Activated naive CD8-positive, alpha-beta T cell treated with anti-CD3 and anti-CD28 coated beads, Interleukin-2, amount 50 U/mL, for 24 hours (primary cell): ENCODE measurements at regions not wholly inside any gene's neighbourhood (a gene's known extent, or its start where the extent isn't known, plus 50 kb on each side); places are given as distances from the start of the nearest gene placed in this dataset.

ENCODE experiments used
- ATAC-seq: fragments of 150-1000 bp; cut with Tn5 transposase; one replicate; pipeline ENCODE4 v1.10.0; 2021
- DNase-seq: peaks from one replicate; pipeline ENCODE4 v3.0.0; 2021
- H3K27ac Mint-ChIP-seq: one replicate; pipeline ENCODE4 v1.8.0; 2021; ENCODE audit warnings: mild to moderate bottlenecking, mixed read lengths
- H3K27me3 Mint-ChIP-seq: one replicate; pipeline ENCODE4 v1.8.0; 2021; ENCODE audit warnings: mixed read lengths
- H3K36me3 Mint-ChIP-seq: one replicate; pipeline ENCODE4 v1.8.0; 2021; ENCODE audit warnings: low read depth, mixed read lengths
- H3K4me1 Mint-ChIP-seq: one replicate; pipeline ENCODE4 v1.8.0; 2021; ENCODE audit warnings: mixed read lengths
- H3K4me3 Mint-ChIP-seq: one replicate; pipeline ENCODE4 v1.8.0; 2021; ENCODE audit warnings: mild to moderate bottlenecking, moderate library complexity, mixed read lengths
- H3K9me3 Mint-ChIP-seq: one replicate; pipeline ENCODE4 v1.8.0; 2021; ENCODE audit warnings: mixed read lengths

DNA sequence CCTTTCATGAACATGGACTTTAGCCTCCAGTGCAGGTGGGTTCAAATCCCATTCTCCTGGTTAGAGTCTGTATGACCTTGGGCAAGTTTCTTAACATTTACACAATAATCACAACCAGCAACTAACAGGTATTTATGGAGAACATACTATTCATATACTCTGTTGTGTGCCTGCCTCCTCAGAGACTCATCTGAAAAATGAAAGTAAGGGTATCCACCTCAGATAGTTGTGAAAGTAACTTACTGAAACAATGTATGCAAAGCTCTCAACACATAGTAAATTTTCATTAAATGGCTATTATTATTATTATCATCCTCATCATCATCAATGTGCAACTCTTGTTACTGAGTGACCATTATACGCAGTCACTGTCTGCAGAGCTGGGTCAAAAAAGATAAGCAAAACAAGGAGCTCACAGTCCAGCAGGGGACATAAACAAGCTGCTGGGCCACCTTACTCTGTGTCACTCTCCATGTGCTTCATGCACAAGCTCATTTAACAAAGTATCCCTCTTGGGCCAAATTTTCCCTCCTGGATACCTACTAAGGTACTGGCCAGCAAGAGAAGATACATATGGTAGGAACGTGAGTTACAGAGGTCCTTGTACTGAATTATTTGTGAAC, 70.9 kb upstream of the FNDC3A start:
- no peak overlapping the region for H3K4me3 Mint-ChIP-seq
- H3K4me1 Mint-ChIP-seq: peaks cover 2% of the 10 kb centered on the region
- no peak overlapping the region for H3K27ac Mint-ChIP-seq
- no peaks in the 10 kb centered on the region for H3K36me3 Mint-ChIP-seq
- no peak for DNase-seq
- no peaks in the 10 kb centered on the region for H3K9me3 Mint-ChIP-seq
- no peak for ATAC-seq
- H3K27me3 Mint-ChIP-seq: peaks cover 8% of the 10 kb centered on the region

DNA sequence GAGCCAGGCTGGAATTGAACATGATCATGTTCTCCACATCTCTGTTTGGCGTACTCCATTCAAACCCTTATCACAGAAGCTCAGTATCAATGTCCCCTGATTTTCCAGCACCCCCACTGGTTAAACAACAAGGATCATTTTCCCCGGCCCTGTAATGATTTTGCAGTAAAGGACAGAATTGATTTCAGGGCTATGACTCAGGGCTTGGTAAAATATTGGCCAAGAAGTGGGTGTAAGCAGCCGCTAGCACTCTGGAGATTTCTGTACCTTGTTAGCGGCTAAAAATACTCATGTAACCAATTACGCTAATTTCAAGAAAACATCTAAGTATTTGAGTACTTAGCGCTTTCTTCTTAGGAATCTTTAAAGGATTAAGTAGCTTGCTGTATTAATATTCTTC, 69.5 kb upstream of the FNDC3A start:
- Mint-ChIP-seq H3K4me1 (peaks cover 2% of the 10 kb centered on the region), H3K4me3 (no peak overlapping the region), H3K9me3 (no peaks in the 10 kb centered on the region), H3K36me3 (no peaks in the 10 kb centered on the region), H3K27ac (no peak overlapping the region), H3K27me3 (peaks cover 8% of the 10 kb centered on the region)
- ATAC-seq (no peak), DNase-seq (no peak)

DNA sequence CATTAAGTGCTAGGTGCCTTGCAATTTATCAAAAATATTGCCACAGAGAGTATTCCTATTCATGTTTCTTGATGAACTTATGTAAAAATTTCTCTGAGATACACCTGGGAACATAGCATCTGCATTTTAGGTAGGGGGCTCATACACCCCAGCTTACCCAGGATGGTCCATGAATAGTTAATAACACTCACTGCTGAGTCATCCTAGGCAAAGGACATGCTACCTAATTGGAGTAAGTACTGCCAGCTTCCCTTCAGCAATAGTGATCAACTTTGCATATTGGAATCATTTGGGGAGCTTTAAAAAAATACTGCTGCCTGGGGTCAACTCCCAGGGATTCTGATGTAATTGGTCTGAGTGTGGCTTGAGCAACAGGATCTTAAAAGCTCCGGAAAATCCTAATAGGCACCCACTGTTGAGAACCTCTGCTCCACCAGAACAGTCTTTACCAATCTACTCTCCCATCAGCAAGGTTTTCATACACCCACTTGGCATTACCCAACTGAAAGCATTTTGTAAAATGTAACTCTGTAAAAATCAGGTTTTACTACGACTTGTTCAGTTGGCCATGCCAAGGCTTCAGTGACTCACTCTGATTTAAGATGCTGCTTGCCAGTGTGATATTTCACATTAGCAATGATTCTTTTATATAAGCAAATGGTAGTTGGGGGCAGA, 67.2 kb upstream of the FNDC3A start:
- Mint-ChIP-seq H3K4me3 (no peak overlapping the region), H3K9me3 (no peaks in the 10 kb centered on the region), H3K27me3 (peaks cover 5% of the 10 kb centered on the region), H3K27ac (no peak overlapping the region), H3K36me3 (no peaks in the 10 kb centered on the region), H3K4me1 (peaks cover 2% of the 10 kb centered on the region)
- no peak for ATAC-seq
- no peak for DNase-seq

DNA sequence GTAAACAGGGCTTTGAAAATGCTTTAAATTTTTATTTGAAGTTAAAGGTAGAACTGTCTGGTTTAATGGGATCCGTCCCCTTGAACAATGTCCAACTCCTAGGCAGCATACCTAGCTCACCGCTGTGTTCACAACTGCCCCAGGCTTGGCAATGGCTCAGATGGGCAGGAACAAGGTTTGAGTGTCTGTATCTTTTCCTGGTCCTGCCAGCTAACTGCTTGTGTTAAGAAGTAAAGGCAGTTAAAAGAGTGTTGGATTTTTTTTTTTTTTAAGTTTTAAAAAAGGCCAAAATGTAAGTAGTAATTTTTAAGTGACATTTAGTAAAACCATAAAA, 66.7 kb upstream of the FNDC3A start:
- Mint-ChIP-seq H3K27ac (no peak overlapping the region), H3K27me3 (peaks cover 2% of the 10 kb centered on the region), H3K4me3 (no peak overlapping the region), H3K4me1 (peaks cover 2% of the 10 kb centered on the region), H3K9me3 (no peaks in the 10 kb centered on the region), H3K36me3 (no peaks in the 10 kb centered on the region)
- DNase-seq (no peak), ATAC-seq (no peak)

DNA sequence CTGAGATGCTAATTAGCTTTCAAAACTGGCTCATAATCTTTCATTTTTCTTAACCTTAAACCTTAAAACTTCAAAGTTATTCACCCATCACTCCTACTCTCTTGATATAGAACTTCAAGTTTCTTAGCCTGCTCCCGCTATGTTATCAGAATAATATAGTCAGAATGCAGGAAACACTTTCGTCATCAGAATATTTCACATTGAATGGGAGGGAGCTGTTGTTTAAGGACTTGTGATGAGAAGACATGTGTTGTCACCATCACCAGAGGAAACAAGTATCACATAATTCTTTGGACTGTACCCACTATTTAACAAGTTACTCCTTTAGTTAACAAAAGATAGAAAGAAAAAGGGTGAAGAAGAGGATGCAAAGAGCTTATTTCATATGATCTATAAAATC, 65.0 kb upstream of the FNDC3A start:
- Mint-ChIP-seq H3K36me3 (no peaks in the 10 kb centered on the region), H3K4me1 (peaks cover 2% of the 10 kb centered on the region), H3K27me3 (peaks cover 3% of the 10 kb centered on the region), H3K4me3 (no peak overlapping the region), H3K27ac (no peak overlapping the region), H3K9me3 (no peaks in the 10 kb centered on the region)
- no peak for DNase-seq
- no peak for ATAC-seq

DNA sequence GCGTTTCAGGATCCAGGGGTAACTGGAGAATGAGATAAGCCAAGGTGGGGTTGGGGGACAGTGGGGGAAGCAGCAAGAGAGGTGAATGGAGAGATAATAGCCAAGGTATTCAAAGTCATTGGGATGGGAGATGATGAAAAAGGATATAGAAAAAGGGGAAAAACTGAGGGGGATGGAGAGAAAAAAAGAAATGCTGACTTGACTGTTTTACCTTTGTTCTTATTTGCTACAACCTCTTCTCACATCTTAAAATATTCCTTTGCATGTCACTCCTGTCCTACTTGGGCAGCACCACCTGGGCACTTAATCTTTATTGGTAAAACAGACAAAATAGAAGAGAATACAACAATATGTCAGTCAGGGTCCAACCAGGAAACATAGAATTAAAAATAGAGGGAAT, 56.0 kb upstream of the FNDC3A start:
- no peak overlapping the region for H3K4me3 Mint-ChIP-seq

DNA sequence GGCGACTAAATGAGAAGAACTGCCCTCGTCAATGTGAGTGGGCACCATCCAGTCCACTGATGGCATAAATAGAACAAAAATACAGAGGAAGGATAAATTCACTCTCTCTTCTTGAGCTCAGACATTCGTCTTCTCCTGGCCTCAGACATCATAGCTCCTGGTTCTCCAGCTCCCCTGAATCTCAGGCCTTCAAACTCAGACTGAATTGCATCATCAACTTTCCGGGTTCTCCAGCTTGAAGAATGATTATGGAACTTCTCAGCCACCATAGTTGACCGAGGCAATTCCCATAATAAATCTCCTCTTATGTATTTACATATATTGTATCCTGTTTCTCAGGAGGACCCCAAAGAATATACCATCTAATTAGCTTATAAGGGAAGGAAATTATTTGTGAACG, 55.0 kb upstream of the FNDC3A start:
- Mint-ChIP-seq H3K36me3 (no peaks in the 10 kb centered on the region), H3K4me3 (no peak overlapping the region), H3K27me3 (no peaks in the 10 kb centered on the region), H3K27ac (no peak overlapping the region), H3K4me1 (no peaks in the 10 kb centered on the region), H3K9me3 (no peaks in the 10 kb centered on the region)
- ATAC-seq (no peak), DNase-seq (no peak)

More for the DNA sequence above, 56.0 kb upstream of the FNDC3A start:
- Mint-ChIP-seq H3K9me3 (no peaks in the 10 kb centered on the region), H3K27ac (no peak overlapping the region), H3K4me1 (no peaks in the 10 kb centered on the region), H3K36me3 (no peaks in the 10 kb centered on the region), H3K27me3 (peaks cover 2% of the 10 kb centered on the region)
- ATAC-seq: no peak
- no peak for DNase-seq

DNA sequence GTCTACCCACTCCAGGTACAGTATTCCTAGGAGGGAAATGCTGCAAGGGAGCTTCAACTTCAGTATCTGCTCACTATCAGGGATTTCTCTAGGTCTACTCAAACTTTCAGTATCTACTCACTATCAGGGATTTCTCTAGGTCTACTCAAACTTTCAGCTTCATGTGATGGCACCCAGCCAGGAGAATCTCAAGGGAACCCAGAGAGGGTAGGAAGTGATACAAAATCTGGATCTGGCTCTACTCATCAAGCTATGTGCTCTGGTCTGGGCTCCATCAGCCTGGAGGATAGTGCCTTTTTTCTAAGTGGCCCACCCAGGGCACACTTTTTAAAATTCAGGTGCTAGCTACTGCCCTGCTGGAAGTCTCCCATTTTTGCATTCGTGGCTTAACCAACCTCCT, 52.3 kb upstream of the FNDC3A start:
- no peak overlapping the region for H3K27ac Mint-ChIP-seq
- no peaks in the 10 kb centered on the region for H3K36me3 Mint-ChIP-seq

DNA sequence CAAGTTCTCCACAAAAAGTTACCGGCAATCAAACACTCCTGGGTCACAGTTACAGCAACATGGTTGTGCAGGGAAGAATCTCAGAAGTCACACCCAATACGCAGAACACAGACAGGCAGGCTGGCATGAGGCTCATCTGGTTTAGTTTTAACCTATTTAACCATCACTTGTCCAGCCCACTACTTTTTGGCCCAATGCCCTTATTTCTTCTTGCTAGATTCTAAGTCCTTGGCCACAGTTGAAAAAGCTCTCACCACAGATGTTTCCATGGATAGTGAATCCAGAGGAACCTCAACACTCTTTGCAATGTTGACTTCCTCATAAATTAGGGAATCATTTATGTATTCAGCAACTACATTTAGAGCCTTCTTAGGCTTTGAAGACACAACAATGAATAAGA, 50.7 kb upstream of the FNDC3A start:
- DNase-seq: no peak
- Mint-ChIP-seq H3K4me3 (no peak overlapping the region), H3K9me3 (no peaks in the 10 kb centered on the region), H3K36me3 (no peaks in the 10 kb centered on the region), H3K27ac (no peak overlapping the region), H3K4me1 (no peaks in the 10 kb centered on the region), H3K27me3 (no peaks in the 10 kb centered on the region)
- ATAC-seq: no peak

More for the DNA sequence above, 52.3 kb upstream of the FNDC3A start:
- ATAC-seq (no peak), DNase-seq (no peak)
- no peaks in the 10 kb centered on the region for H3K9me3 Mint-ChIP-seq
- H3K4me1 Mint-ChIP-seq: no peaks in the 10 kb centered on the region
- no peaks in the 10 kb centered on the region for H3K27me3 Mint-ChIP-seq
- no peak overlapping the region for H3K4me3 Mint-ChIP-seq
